NCI-H1092 treated with DMSO at 0.1 percent for 48 hours (cell line): ENCODE measurements at regions not wholly inside any gene's neighbourhood (a gene's known extent, or its start where the extent isn't known, plus 50 kb on each side); places are given as distances from the start of the nearest gene placed in this dataset.

ENCODE experiments used
- DNase-seq: peaks from one replicate; lab custom pipeline; 2025; lab: John Stamatoyannopoulos, UW

DNA sequence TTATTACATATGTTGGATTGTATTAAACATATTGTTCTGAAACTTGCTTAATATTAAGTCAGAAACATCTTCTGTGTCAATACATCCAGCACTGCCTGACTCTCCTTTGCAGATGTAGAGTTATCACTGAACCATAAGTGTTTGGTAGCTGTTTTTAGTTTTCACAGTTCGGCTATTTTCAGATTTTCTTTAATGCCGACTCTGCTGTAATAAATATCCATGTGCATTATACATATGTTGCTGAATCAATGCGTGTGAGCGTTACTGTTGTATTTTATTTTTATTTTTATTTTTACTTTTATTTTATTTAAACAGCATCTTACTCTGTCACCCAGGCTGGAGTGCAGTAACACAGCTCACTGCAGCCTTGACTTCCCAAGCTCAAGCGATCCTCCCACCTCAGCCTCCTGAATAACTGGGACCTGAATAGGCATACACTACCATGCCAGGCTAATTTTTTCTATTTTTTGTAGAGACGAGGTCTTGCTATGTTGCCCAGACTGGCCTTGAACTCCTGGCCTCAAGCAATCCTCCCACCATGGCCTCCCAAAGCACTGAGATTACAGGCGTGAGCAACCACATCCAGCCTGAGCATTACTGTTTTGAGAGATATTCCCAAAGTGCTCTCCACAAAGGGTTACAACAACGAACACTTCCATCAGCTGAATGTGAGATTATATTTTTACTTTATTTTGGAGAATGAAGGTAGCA, 50.7 kb upstream of the NOCT start:
- no peak for DNase-seq

DNA sequence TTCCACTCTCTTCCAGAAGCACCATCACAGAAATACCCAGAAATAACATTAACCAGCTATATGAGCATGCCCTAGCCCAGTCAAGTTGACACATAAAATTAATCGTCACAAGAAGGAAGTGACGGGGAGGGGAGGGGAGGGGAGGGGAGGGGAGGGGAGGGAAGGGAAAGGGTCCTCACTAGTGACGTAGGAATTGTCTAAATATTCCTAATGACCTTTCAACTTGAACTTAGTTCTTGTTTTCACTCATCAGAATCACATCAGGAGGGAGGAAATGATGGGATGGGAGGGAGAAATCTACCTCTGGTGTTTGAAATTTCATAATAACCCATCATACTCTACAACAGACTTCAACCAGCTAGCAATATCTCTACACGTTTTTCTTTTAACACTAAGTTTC, 52.2 kb upstream of the NOCT start:
- no peak for DNase-seq

DNA sequence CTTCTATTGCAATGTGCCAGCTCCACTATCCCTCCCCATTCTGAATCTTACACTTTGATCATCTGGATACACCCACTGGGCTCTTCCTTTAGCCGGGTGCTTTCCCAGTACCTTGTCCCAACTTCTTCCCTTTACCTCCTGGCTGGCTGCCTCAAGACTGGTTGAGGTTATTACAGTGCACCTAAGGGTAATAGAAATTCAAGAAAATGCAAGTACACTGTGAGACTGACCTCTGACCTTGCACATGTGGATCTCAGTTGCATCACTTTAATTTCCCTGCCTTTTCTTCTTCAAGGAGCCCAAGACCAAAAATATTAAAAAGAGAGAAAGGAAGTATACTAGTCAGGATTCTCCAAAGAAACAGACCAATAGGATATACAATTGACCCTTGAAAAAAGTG, 53.9 kb upstream of the NOCT start:
- DNase-seq = no peak

DNA sequence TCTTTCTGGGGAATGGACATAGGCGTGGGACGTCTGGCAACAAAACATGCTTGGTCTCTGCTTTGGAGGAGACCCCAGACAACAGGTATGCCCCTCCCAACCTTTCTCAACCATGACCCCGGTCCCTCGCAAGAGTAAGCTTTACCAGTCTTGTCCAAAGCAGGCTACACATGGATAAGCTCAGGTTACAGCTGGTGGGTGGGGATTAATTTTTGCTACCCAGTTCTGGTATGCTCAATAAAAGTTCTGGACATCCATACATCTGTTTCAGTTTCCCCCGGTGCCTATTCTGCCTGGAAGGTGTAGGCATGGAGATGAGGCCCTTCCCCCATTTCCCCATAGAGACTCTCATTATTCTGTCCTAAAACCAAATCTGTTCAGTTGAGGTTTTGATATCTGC, 54.5 kb upstream of the NOCT start:
- DNase-seq = no peak

DNA sequence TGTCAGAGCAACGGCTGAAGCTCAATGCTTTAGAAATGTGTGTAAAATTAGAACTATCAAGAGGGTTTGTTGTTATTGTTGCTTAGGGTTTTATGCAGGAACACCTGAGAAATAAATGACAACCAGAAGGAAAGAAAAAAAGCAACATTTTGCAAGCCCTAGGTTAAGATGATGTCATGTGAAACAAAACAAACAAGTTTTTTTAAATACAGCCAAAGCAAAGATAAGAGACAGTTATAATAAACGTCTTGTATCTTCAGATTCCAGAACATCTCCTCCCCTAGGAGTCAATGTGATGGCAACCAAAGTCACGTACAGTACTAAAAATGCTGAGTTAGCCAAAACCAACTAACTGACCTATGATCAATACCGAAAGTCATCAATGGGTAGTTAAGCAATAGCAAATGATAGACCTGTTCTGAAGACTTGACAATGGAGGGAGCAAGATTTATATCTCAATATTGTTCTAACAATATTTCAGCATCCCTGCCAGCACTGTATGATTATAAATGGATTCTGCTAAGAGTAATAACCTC, 55.3 kb upstream of the NOCT start:
- DNase-seq = no peak

DNA sequence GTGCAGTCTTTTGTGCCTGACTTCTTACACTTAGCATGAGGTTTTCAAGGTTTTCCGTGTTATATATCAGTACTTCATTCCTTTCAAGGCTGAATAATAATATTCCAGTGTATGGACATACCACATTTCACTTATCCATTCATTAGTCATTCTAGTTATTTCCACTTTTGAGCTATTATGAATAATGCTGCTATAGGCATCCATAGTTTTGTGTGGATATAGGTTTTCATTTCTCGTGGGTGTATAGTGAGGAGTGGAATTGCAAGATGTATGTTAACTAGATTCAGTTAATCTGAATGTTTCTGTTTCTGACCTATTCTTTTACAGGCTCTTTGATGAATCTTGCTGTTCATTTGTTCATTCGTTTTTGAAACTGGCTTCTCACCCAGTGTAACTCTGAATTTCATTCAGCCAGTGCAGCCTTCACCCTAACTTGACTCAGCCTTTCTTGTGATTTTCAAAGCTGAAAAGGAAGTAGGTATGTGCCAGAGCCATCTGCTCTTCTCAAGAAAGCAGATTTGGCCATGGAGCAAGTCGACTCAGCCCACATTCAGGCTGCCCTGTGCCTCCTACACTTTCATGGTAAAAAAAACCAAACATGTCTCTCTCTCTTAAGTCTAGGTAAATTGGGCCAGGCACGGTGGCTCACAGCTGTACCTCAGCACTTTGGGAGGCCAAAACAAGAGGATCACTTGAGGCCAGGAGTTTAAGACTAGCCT, 56.3 kb upstream of the NOCT start:
- no peak for DNase-seq

DNA sequence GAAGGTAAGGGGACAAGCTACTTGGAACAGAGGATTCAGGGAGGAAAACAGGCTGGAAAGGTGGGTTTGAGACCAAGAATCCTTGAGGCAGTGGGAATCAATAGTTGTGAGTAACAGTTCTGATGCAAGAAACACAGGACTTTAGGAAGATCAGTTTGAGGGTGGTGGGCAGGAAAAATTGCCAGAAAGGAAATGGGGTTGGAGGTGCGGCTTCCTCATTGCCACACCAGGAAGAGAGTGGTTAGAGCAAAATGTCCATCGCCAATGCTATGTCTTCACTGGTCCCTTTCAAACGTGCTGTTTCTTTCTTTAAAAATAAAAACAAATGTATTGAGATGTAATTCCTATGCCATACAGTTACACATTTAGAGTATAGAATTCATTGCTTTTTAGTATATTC, 57.1 kb upstream of the NOCT start:
- no peak for DNase-seq

DNA sequence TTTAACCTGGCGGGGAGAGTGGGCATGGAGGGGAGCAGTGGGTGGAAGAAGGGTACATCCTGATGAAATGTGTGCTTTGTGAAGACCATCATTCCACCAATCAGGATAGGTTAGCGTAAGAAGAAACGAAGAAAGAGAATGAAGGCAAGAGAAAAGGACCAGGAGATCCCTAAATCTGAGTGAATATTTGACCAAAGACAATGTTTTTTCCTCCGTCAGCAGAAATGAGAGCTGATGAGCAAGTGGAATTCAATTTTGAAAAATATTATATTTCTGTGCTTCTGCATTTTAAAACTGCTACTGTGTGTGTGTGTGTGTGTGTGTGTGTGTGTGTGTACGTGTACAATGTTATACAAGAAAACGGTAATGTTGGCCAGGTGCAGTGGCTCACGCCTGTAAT, 58.3 kb upstream of the NOCT start:
- DNase-seq = no peak

DNA sequence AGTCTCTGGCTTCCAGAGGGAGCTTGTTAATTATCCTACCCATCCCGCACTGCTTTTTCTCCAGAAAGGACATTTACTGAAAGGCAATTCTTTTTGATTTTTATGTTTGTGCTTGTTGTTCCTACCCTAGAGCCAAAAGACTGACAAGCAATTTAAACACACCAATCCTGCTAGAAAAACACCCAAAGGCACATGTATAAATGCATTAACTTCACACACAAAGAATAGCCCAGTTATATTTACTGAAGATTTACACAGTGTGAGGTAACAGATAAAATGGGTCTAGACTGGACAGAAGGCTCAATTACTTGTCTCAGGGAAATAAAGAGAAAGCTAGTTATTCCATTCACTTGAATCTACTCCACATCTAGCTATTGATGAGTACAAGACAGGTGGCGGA, 61.2 kb upstream of the NOCT start:
- DNase-seq = no peak

DNA sequence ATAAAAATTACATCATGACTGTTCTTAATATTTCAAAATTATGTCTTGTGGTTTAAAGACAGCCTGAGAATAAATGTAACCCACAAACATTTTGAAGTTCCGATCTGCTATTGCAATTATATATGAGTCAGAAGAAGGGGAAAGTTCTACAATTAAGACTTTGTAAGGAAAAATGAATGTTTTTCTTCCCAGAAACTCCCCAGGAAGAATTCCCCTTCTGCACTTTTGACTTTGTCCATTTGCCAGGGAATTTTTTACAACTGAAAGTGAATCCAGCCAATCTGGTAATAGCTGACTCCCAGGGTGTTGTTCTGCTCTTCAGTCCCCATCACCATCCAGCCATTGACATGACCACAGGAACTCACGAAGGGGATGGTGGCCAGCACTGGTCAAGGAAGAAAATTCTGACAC, 61.6 kb upstream of the NOCT start:
- DNase-seq = no peak

DNA sequence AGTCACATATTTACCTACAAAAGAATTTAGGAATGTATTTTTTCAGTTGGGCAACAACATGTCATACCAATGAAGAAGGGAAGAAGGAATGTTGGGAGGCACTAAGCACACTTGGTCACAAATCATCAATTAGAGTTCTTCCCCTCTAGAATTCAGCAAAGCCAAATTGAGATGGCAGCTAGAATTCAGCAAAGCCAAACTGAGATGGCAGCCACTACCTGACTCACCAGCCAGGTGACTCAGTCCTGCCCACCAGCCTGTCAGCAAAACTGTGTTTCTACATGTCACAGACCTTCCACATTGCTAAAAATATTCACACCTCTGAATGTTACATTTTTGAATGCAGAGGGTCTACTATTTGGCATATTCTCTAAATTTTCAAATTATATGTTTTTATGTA, 63.2 kb upstream of the NOCT start:
- DNase-seq = no peak

DNA sequence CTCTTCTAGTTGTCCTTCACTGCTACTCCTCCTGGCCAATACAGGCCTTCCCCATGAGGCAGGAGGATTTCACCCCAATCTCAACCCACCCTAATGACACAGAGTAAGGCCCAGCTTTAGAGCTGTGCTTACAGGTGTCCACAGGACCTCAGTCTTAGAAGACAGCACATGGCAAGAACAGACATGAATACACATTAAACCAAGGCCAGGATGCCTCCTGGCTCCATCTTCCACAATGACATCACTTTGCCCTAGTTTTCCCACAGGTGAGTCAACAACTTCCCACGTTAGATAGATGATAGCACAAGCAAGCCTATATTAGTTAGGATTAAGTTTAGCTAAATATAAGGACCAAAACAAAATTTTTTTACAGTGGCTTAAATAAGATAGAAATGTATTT, 63.8 kb upstream of the NOCT start:
- DNase-seq = no peak

DNA sequence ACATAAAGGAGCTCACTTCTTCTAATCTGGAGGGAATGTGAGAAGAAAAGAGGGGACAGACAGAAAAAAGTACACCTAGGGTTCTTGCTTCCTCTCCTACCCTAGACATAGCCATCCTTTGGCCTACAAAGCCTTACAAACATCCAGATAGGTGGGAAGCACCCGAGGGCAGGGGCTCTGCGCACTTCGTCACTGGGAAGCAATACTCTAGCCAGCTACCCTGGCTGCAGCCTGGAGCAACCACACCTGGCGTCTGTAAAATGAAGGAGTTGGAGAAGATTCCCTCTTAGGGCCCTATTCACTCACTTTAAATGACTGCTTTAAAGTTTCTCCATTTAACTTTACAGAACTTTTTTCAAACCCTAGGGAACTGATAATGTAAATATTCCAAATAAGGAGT, 65.7 kb upstream of the NOCT start:
- no peak for DNase-seq

DNA sequence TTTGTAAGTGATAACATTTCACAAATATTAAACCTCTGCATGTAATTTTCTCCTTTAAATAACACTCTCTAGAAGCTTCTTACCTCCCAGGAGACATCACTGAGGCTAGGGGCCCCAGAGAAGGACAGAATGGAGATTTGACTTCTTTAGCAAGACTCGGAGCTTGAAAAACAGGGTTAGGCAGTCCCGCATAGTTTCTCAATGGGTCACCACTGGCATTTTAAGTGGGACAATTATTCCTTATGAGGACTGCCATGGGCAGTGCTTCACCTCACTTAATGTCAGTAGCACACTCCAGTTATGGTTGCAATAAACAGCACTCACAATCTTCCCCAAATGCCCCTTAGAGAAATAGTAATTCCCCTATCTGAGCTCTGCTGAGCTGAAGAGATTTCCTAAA, 66.7 kb upstream of the NOCT start:
- DNase-seq = no peak

DNA sequence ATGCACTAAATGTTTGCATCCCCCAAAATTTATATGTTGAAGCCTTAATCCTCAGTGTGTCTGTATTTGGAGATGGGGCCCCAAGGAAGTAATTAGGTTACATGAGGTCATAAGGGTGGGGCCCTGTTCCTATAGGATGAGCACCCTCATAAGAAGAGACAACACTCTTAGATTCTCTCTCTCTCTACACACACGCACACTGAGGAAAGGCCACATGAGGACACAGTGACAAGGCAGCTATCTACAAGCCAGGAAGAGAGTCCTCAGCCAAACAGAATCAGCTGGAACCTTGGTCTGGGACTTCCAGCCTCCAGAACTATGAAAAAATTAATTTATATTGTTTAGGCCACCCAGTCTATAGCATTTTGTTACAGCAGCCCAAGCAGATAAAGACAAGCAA, 69.3 kb upstream of the NOCT start:
- no peak for DNase-seq

DNA sequence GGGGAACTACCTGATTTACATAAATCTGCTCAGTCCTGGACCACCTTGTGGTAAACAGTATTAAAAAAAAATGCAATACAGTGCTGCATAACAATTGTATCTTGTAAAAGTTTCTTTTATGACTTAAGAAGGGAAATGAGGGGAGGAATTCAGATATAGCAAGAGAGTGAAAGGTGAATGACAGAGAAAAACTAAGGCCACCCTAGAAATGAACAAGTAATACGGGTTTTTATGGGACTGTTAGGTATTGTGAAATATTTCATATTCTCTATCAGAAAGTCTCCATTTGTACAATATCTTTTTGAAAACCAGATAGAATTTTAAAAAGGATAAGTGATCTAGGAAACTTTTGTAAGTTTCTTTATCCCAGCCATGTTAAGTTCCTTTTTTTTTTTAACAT, 69.7 kb upstream of the NOCT start:
- no peak for DNase-seq

DNA sequence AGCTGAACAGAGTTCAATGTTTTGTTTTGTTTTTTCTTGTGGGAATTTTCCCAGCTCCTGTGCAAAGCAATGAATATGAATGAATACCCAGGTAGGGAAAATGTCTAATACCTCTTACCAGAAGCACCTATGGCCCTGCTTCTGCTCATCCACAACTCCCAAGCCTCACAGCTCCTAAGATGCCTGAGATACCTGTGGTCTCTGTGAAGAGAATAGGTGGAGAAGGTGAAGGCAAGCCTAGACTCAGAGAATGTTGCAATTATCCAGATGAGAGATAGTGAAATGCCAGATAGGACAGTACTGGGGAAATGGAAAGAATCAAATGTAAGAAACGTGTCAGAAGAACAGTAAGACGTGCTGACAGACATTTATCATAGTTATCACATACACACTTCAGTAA, 70.2 kb upstream of the NOCT start:
- DNase-seq = no peak

DNA sequence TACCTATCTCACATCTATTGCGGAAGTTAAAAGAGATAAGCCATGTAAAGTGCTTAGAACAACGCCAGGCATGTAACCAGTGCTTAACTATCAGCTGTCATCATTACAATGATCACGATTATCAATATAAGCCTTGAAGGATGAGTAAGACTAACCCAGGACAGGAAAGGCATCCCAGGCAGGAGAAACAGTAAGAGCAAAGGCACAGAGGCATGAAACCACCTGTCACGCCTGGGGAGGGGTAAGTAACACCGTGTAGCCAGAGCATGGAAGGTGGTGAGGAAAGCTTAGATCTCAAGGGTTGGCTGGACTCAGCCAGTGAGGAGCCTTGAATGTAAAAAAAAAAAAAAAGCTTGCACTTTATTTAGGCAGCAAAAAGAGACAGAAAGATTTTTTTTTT, 71.7 kb upstream of the NOCT start:
- no peak for DNase-seq

DNA sequence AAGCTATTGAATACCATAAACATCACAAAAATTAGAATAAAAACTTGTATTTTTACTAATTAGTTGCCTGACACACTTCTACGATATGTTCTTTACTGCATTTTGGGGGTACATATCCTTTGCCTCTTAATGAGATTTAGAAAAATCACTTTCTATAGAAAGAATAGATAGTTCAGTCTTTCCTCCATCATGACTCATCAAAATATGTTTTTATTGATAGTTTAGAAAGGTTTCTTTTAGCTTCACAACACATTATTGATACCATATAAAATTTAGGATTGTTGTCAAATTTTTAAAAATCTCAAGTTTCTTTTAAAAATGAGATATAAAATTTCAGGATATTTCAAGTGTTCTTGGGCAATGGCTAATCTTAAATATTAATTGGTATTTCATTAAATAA, 74.5 kb upstream of the NOCT start:
- no peak for DNase-seq

DNA sequence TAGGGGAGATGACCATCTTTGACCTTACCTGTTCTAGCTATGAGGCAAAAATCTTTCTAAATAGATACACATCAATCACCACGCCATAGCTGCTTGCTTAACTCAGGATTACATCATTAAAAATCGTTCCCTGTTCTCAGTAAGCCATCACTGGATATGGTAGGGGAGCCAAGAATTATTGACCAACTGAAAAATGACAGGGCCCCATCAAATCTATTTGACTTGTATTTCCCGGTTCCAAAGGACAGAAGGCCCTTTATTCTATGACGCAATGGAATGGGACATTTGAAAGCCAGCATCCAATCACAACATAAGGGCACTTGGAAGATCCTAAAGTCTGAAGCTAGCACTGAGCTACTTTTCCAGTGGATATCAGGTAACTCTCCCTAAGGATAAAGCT, 75.6 kb upstream of the NOCT start:
- no peak for DNase-seq

DNA sequence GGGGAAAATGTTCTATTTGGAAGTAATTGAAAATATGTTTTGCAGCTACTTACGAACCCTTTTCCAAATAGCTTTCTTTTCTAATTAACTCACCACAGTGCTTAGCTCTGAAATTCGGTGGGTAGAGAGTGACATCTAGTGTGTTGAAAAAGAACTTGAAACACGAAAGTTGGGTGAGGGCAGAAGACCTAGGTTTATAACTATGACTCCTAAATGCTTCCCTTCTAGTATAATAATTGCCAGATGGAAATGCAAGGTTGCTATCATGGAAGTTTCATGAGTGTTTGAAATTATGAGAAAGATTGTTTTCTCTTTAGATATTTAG, 77.3 kb upstream of the NOCT start:
- DNase-seq = peak; percentile 70

DNA sequence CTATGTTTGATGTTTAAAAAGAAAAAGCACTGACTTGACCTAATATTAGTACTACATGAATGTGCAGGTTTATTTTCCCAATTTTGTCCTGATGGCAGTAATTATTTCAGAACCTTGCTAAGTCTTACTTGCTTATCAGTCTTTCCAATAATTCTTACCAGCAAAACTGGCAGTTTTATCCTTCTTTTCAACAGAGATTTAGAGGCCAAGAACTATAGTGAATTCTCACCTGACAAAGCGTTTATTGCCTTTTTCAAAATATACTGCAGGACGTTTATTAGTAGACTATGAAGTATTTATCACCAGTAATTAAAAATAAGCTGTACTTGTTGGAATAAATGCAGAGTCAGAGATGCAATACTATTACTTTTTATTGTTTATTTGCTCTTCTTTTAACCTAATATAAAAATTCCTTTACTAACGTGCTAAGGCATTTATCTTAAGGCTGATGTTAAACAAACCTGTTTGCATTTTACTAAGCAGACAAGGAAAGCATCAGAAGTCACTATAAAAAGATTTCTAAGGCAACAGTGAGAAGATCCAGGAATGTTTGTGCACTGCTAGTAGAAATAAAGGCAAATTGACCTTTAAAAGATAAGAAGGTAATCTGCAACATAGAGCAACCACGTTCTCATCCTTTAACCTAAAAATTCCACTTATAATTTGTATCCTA, 80.3 kb upstream of the NOCT start:
- no peak for DNase-seq

DNA sequence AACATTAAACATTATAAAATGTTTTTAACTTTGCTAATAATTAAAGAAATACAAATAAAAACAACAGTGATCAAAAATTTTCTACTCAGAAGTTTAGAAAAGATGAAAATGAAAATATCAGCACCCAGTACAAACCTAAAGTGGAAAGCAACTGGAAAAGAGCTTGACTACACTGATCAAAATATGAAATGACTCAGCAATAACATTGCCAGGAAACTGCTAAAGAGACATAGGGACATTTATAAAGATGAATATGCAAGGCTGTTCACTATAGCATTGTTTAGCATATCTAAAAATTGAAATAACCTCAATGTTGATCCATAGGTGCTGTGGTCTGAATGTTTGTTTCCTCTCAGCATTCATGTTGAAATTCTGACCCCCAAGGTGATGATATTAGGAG, 88.5 kb upstream of the NOCT start:
- DNase-seq = no peak
